Coronary artery (tissue), 2 donors: ENCODE measurements at regions not wholly inside any gene's neighbourhood (a gene's known extent, or its start where the extent isn't known, plus 50 kb on each side); places are given as distances from the start of the nearest gene placed in this dataset.
"Not testable (repeated sequence)": the region's sequence is repeated elsewhere in the genome, so short reads cannot be mapped to it uniquely, and the experiment has no call there.

ENCODE experiments used
- DNase-seq: peaks from one replicate; pipeline ENCODE4 v3.0.0-alpha.2; 2017; ENCODE audit warnings: low spot score
- H3K27ac ChIP-seq, 2 donors: fragments of 200-600 bp; sonication (generic); one replicate each; pipeline ENCODE4 v1.5.1; 2016 to 2019
- H3K4me3 ChIP-seq: fragments of 200-600 bp; sonication (generic); 2 replicates; pipeline ENCODE4 v1.5.1; 2016; ENCODE audit warnings: mild to moderate bottlenecking, moderate library complexity
- TF ChIP-seq, protein P1 (sequence below): fragments of 200-600 bp; sonication (generic); IDR thresholded peaks from one replicate; pipeline ENCODE4 v1.5.1; 2019; ENCODE audit warnings: antibody characterized with exemption

DNA sequence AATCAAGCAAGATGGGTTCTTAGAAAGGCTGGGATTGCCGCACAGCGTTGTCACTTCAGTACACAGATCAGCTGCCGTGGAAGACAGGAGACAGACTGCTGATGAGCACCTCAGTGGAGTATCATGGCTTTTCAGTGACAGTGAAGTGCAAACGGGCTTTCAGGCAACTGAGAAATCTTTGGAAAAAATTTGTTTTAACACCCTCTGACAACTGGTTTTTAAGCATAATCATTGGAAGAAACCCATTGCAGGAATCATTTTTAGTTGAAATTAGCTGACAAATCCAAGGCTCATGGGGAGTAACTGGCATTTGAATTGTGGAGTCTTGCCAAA is 418.8 kb downstream of the OTOL1 start:
- no peak overlapping the region for H3K27ac ChIP-seq
- no peak for DNase-seq
- TF ChIP-seq, protein P1, sequence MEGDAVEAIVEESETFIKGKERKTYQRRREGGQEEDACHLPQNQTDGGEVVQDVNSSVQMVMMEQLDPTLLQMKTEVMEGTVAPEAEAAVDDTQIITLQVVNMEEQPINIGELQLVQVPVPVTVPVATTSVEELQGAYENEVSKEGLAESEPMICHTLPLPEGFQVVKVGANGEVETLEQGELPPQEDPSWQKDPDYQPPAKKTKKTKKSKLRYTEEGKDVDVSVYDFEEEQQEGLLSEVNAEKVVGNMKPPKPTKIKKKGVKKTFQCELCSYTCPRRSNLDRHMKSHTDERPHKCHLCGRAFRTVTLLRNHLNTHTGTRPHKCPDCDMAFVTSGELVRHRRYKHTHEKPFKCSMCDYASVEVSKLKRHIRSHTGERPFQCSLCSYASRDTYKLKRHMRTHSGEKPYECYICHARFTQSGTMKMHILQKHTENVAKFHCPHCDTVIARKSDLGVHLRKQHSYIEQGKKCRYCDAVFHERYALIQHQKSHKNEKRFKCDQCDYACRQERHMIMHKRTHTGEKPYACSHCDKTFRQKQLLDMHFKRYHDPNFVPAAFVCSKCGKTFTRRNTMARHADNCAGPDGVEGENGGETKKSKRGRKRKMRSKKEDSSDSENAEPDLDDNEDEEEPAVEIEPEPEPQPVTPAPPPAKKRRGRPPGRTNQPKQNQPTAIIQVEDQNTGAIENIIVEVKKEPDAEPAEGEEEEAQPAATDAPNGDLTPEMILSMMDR: no peak
- no peak overlapping the region for H3K4me3 ChIP-seq

DNA sequence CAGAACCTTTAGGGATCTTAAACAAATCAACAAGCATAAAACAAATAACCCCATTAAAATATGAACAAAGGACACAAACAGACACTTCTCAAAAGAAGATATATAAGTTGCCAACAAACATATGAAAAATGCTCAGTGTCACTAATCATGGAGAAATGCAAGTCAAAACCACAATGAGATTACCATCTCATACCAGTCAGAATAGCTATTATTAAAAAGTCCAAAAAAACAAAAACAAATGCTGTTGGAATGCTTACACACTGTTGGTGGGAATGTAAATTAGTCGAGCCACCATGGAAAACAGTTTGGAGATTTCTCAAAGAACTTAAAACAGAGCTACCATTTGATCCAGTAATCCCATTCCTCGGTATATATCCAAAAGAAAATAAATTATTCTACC is 423.6 kb downstream of the OTOL1 start:
- Histone ChIP-seq H3K27ac (no peak overlapping the region), H3K4me3 (no peak overlapping the region)
- no peak for DNase-seq
- TF ChIP-seq, protein P1: no peak

DNA sequence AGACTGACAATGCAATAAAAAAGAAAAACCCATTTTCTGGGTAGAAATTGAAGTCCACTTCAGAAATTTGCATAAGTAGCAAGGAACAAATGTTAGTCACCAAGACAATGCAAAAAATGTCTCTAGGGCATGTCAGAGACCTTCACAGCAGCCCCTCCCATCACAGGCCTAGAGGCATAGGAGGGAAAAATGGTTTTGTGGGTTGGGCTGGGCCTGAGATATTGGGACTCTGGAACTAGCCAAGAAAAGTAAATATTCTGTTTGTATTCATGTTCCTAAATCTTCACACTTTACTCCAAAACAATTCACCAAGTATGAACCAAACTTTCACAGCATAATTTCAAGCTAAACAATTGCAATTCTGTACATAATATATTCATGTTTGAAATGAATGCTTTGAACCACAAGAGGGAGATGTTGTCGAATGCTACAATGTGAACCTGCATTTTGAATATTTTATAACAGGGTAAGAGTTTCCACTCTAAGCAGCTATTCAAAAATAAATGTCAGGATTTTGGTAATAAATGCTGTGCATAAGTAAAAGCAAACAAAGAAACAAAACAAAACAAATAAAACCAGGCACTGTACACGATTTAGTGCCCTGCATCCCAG is 429.2 kb downstream of the OTOL1 start:
- no peak for DNase-seq
- Histone ChIP-seq H3K27ac (no peak overlapping the region), H3K4me3 (no peak overlapping the region)
- TF ChIP-seq, protein P1: no peak

DNA sequence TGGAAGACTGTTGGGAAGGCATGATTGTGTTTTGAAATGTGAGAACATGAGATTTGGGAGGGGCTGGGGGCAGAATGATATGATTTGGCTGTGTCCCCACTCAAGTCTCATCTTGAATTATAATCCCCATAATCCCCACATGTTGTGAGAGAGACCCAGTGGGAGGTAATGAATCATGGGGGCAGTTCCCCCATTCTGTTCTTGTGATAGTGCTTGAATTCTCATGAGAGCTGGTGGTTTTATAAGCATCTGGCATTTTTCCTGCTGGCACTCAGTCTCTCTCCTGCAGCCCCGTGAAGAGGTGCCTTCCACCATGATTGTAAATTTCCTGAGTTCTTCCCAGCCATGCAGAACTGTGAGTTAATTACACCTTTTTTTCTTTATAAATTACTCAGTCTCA is 430.5 kb downstream of the OTOL1 start:
- DNase-seq: no peak
- Histone ChIP-seq H3K27ac (no peak overlapping the region), H3K4me3 (no peak overlapping the region)
- TF ChIP-seq, protein P1: no peak

DNA sequence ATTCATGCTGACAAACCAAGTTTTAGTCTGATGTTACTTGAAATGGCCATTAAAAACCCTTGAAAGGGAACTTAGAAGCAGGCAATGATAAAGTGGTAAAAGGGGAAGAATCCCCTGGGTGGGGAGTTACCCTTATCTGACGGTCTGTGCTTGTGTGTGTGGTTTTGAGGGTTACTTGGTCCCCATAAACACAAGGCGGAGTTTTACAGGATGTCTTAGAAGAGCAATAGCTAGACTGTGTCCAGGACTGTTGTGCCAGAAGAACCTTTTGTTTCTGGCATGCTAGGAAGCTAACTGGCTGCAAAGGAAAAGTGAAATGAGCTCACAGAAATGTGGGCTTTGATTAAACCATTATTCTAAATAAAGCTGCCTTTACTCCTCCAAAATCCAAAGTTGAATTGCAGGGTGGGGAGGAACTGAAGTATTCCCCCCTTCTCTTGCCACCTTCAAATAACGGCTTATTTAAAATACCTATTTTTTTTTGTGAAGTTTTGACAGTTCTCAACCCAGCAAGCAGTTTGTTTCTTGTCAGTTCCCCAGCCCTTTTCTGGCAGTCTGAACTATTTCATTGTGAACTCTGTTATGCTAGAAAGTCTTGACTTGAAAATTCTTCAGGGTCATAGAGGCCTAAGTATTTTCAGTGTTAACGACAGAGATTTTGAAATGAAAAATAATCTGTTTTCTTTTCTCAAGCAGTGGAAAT is 443.5 kb downstream of the OTOL1 start:
- peak overlapping the region in 1 of 2 donors; percentile 54 for H3K27ac ChIP-seq
- DNase-seq: no peak
- TF ChIP-seq, protein P1: no peak
- H3K4me3 ChIP-seq: peak overlapping the region; percentile 35

DNA sequence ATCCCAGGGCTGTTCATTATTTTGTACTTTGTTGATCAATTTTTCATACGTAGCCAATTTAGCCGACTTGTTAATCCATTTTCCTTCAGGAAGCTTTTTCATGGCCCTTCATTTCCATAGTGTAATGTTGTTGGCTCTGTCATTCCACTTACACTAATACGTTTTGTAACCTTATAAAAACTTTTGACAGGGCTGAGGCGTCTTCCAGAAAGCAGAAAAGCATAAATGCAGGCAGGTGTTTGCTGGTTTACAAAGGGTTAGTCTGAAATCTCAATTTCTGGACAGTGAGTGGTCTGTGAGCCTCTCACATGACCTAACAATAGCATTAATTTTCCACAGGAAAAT is 444.0 kb downstream of the OTOL1 start:
- no peak for DNase-seq
- no peak overlapping the region for H3K4me3 ChIP-seq
- no peak overlapping the region for H3K27ac ChIP-seq
- TF ChIP-seq, protein P1: no peak

DNA sequence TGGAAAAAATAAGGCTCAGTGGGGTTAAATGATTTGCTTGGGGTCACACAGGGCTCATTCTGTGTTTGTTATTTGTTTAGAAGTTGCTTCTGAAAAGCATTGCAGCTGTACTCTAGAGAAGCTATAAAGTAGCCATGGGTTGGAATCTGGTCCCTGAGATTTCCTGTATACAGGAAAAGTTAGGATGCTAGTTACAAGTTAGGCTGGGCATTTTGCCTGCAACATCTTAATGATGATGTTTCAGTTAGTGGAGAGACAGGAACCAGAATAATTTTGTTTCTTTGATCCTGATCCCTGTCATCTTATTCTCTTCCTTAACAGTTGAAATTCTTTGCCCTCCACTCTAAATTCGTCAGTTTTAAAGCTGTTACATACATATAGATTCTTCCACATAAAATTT is 445.3 kb downstream of the OTOL1 start:
- TF ChIP-seq, protein P1: no peak
- Histone ChIP-seq H3K4me3 (no peak overlapping the region), H3K27ac (no peak overlapping the region)
- no peak for DNase-seq

DNA sequence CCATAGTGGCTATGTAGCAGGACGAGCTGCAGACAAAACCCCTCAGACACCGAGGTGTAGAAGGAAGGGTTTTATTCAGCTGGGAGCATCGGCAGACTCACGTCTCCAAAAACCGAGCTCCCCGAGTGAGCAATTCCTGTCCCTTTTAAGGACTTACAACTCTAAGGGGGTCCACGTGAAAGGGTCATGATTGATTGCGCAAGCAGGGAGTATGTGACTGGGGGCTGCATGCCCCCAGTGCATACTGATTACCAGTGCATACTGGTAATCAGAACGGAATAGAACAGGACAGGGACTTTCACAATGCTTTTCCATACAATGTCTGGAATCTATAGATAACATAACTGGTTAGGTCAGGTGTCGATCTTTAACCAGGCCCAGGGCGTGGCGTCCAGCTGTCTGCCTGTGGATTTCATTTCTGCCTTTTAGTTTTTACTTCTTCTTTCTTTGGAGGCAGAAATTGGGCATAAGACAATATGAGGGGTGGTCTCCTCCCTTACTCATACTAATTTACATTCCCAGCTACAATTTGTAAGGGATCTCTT is 447.3 kb downstream of the OTOL1 start:
- not testable (repeated sequence) for DNase-seq, H3K4me3 ChIP-seq, H3K27ac ChIP-seq
